ENCODE measurements at regions not wholly inside any gene's neighbourhood (a gene's known extent, or its start where the extent isn't known, plus 50 kb on each side); places are given as distances from the start of the nearest gene placed in this dataset.

DNA sequence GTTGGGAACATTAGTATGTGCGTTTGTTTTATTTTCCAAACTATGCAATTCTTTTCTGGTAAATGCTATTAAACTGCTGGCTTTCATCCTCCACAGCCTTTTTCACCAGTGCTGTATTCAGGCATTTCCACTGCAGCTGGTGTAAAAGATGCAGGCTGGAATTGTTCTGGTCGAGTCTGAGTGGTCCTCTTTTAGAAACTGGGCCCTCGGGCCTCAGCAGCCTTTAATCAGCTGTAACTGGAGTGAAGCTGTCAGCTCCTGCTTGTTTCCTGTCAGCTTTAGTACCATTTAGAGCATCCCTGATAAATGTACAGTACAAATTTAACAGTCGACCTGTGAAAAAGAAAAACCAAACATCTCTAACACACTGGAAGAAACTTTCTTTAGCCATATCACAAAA is 979.6 kb downstream of the TFAP2A start:
- no peak for DNase-seq

DNA sequence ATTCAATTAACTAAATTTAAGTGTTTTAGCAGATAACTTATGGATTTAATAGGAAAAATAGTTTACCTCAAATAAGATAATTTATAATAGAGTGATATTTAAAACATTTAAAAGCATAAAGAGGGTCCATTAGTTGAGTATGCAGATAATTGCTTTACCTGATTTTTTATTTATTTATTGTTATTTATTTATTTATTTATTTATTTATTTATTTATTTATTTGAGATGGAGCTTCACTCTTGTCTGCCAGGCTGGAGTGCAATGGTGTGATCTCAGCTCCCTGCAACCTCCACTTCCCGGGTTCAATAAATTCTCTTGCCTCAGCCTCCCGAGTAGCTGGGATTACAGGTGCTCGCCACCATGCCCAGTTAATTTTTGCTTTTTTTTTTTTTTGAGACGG is 982.9 kb downstream of the TFAP2A start:
- no peak for DNase-seq

GRCh38 chr6:9428421-9429172 is 986.3 kb downstream of the TFAP2A start:
- DNase-seq = no peak

- no peak for DNase-seq
These were observed 986.8 kb upstream of the SLC35B3 start for GRCh38 chr6:9422138-9422537.

DNA sequence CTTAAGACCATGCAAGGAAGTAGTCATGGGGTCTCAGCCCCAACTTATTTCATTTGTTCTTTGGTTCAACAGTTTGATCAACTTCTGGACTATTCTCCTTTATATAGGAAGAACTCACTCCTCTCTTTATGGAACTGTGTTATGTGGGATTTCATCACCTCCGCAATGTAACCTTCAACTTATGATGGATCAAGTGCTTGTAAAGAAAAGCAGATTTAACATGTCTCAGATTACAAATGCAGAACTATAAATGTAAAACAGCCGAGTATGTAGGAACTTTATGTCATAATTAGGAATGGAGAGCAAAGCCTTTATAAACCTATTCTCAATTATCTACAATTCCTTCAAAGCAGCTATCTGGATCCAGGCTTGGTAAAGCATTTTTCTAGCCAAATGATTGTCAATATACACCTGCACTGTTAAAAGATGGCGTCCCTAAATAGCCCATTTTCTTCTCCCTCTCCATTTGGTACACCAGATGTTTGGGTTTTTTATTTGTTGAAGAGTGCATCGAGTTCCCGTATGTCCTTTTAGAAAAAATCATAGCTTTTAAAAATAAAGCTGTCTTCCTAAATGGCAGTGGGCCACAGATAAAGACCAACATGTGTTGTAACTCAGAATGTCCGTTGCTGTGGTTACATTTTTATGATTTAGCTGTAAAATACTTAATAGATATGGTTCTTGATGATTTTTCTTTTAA is 985.1 kb upstream of the SLC35B3 start:
- DNase-seq = no peak

GRCh38 chr6:9417400-9417799 is 982.1 kb upstream of the SLC35B3 start:
- no peak for DNase-seq

- no peak for DNase-seq
These were observed 977.7 kb upstream of the SLC35B3 start for GRCh38 chr6:9412951-9413559.

DNA sequence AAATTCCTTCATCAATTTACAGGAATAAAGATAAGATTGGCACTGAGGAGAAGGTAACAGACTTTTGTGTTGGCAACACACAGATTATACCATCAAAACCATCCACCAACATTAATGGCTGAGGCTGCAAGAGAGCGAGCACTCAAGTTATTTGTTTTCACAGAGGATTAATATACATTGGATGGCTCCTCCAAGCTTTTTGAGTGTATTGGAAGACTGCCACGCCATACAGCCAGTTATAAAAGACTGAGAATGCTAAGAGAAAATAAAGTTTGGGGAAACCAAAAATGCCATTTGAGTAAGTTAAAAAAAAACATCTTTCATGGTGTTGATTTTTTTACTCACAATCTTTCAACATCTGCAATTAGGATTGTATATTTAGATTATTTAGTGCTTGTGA is 973.8 kb upstream of the SLC35B3 start:
- no peak for DNase-seq

GRCh38 chr6:9408402-9409117 is 973.2 kb upstream of the SLC35B3 start:
- no peak for DNase-seq

GRCh38 chr6:9405825-9406224 is 970.5 kb upstream of the SLC35B3 start:
- no peak for DNase-seq

DNA sequence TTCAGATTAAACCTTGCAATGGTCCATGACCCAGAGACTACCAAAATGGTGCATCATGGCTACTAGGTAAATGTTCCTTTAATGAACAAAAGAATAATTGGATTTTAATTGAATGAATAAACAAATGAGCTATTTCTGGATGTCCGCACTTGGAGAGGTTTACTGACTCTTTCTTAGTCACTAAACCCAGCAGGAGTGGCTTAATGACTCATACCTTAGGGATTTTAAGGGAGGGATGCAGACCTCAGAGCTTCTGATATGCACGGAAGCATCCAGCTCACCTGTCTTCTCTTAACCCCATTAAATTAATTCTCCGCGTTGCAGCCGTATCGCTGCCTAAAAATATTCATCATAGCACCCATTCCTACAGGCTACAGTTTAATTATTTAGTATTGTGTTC is 970.0 kb upstream of the SLC35B3 start:
- DNase-seq = no peak

- DNase-seq = no peak
These were observed 969.2 kb upstream of the SLC35B3 start for GRCh38 chr6:9404351-9405146.

DNA sequence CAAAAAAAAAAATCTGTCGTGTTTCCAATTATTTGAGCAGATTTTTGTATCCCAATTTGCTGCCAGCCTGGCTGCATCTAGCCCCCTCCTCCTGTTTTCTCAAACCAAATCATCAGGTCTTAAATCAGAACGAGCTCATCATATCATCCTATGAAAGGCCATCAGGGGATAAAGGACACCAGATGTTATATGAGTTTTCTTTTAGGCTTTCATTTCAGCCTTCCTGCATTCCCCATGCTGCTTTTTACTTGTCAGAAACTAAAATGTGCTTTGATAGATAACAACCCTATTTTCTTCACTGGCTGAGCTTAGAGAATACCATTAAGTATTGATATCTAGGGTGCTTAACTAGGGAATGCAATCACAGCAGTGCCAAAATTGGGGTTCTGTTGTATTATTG is 968.4 kb upstream of the SLC35B3 start:
- DNase-seq = no peak

GRCh38 chr6:9401960-9402359 is 966.6 kb upstream of the SLC35B3 start:
- DNase-seq = no peak

- DNase-seq = no peak
These were observed 964.6 kb upstream of the SLC35B3 start for GRCh38 chr6:9399916-9400315.

DNA sequence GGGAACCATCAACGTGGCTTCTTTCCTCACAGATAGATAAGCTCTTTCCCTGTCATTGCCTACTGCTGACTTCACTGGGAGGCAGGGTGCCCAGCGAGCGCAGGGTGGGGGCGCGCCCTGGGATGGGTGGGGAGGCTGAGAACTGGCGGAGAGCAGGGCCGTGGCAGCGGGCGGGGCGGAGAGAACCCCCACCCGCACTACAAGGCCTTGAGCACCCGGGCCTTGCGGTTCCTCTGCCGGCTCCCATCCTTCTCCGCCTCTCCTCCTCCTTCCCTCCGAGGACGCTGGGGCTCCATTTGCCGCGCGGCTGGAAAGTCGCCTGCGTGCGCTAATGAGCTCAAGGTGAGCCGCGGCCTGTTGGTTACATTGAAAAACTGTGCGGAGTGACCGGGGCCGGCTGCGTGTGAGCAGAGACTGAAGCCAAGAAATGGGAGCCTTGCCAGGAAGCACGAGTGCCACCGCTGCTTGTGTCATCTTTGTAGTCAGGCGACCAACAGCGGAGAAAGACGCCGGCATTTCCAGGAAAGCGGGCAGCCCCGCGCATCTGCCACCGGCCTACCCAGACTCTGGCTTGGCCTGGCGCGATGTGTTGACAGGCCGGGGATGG is 963.5 kb upstream of the SLC35B3 start:
- no peak for DNase-seq

DNA sequence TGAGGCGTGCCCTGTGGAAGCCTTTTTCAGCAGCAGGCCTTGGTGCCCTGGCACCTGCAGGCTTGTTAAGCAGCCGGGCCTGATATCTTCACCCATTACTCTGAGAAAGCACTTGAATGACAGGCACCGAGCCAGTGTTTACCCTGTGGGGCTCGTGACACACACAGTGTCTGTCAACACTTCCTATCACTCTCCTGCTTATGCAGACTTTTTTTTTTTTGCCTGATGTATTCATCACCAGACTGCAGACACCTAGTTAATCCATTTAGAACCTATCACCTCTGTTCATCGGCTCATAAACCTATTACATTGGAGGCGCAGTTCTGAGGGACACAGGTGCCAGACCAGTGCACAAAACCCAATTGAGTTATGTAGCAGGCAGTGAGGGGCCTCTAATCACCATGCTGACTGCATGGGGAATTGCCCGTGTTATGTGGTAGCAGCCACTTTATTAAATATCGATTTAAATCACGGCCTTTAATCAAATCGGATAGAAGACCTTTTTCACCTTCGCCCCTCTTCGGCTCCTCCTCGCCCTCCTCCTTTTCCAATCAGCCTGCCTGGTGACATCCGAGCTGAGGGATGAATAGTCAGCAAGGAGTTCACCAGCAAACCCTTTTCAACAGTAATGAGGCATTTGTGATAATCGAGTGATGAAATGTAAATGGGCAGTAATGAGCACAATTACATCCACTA is 962.9 kb upstream of the SLC35B3 start:
- no peak for DNase-seq

DNA sequence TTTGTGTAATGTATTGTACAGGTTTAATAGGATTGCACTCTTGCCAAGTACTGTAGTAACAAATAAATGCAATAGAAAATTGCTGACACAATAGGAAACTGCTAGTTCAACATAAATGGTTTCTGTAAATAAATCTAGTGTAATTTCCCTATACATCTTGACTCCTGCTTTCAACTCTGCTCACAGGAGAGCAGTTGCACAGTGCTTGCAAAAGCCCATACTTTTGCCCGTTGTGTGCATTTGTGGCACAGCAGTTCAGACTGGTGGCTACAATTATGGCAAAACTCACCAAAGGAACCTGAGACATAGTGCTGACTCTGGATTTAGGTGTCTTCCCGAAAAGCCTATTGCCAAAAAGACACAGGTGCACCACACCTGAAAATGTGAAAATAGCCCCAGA is 953.3 kb upstream of the SLC35B3 start:
- DNase-seq = no peak

- no peak for DNase-seq
These were observed 945.2 kb upstream of the SLC35B3 start for GRCh38 chr6:9380568-9380967.

GRCh38 chr6:9373308-9373707 is 938.0 kb upstream of the SLC35B3 start:
- no peak for DNase-seq

- DNase-seq = no peak
These were observed 935.1 kb upstream of the SLC35B3 start for GRCh38 chr6:9370480-9370879.

GRCh38 chr6:9365378-9365777 is 930.0 kb upstream of the SLC35B3 start:
- DNase-seq = no peak

Measured in stimulated activated CD4-positive, alpha-beta T cell treated with anti-CD3 and anti-CD28 coated beads, Interleukin-2, amount 100 ng/mL, for 48 hours (primary cell).